IMR-90 (cell line): ENCODE measurements at regions not wholly inside any gene's neighbourhood (a gene's known extent, or its start where the extent isn't known, plus 50 kb on each side); places are given as distances from the start of the nearest gene placed in this dataset.

Source experiments
- ATAC-seq: fragments of 200-7000 bp; cut with Tn5 transposase; 2 replicates; pipeline ENCODE4 v1.9.1; 2020; ENCODE audit warnings: low read depth, mild to moderate bottlenecking, moderate library complexity
- BruUV-seq: library from RNA; stranded (reverse); fragments of 400-500 nt; replicated peaks from 2 replicates; lab custom pipeline; 2021; lab: Mats Ljungman, UMichigan
- CTCF ChIA-PET: fragments of 300-600 bp; formaldehyde crosslinking; extraction: SDS; loops from one replicate; lab custom pipeline; 2021; ENCODE audit warnings: antibody characterized with exemption; lab: Yijun Ruan, JAX
- POLR2A ChIA-PET: fragments of 300-600 bp; sonication (Branson Sonifier 250); formaldehyde crosslinking; loops from one replicate; lab custom pipeline; 2022; ENCODE audit warnings: antibody characterized with exemption; ENCODE audit not compliant: unreplicated experiment; lab: Charles Lee
- DNase-seq: peaks from one replicate; pipeline ENCODE4 v3.0.0; 2013
- H2AFZ ChIP-seq: replicated peaks from 2 replicates; pipeline ENCODE3; 2013; ENCODE audit warnings: low read length, mild to moderate bottlenecking; ENCODE audit not compliant: poor library complexity
- H2AK5ac ChIP-seq: 2 replicates; pipeline ENCODE4 v1.6.1; 2013; ENCODE audit warnings: low read depth, low read length, inconsistent platforms
- H2AK9ac ChIP-seq: replicated peaks from 2 replicates; pipeline ENCODE3; 2013; ENCODE audit warnings: mild to moderate bottlenecking, low read depth, low read length, moderate library complexity; ENCODE audit not compliant: poor library complexity
- H2BK120ac ChIP-seq: 2 replicates; pipeline ENCODE4 v1.6.1; 2013; ENCODE audit warnings: low read depth, low read length, inconsistent platforms
- H2BK15ac ChIP-seq: 3 replicates; pipeline ENCODE4 v1.6.1; 2013; ENCODE audit warnings: low read depth, low read length, inconsistent platforms
- H2BK20ac ChIP-seq: 2 replicates; pipeline ENCODE4 v1.6.1; 2013; ENCODE audit warnings: low read depth, mild to moderate bottlenecking, inconsistent platforms, low read length, moderate library complexity
- H2BK5ac ChIP-seq: 2 replicates; pipeline ENCODE4 v1.6.1; 2013; ENCODE audit warnings: mild to moderate bottlenecking, low read depth, low read length, inconsistent platforms; ENCODE audit not compliant: poor library complexity, severe bottlenecking
- H3K14ac ChIP-seq: replicated peaks from 2 replicates; pipeline ENCODE4 v1.6.1; 2013; ENCODE audit warnings: low read depth, low read length, inconsistent platforms
- H3K18ac ChIP-seq: 2 replicates; pipeline ENCODE4 v1.6.1; 2013; ENCODE audit warnings: low read depth, low read length, control low read depth
- H3K23ac ChIP-seq: 2 replicates; pipeline ENCODE4 v1.6.1; 2013; ENCODE audit warnings: low read depth, low read length, inconsistent platforms
- H3K27ac ChIP-seq: 2 replicates; pipeline ENCODE4 v1.5.1; 2013; ENCODE audit warnings: mild to moderate bottlenecking, control low read depth, low read length; ENCODE audit not compliant: insufficient read depth
- H3K27me3 ChIP-seq: 2 replicates; pipeline ENCODE4 v1.6.1; 2013; ENCODE audit warnings: low read length; ENCODE audit not compliant: control insufficient read depth, insufficient read depth
- H3K36me3 ChIP-seq: 2 replicates; pipeline ENCODE4 v1.6.1; 2013; ENCODE audit warnings: low read length, mixed read lengths; ENCODE audit not compliant: control insufficient read depth, insufficient read depth
- H3K4ac ChIP-seq: 2 replicates; pipeline ENCODE4 v1.6.1; 2013; ENCODE audit warnings: low read depth, low read length, inconsistent platforms
- H3K4me1 ChIP-seq: 2 replicates; pipeline ENCODE4 v1.6.1; 2013; ENCODE audit warnings: low read length, mixed read lengths; ENCODE audit not compliant: control insufficient read depth, insufficient read depth
- H3K4me2 ChIP-seq: 2 replicates; pipeline ENCODE4 v1.6.1; 2013; ENCODE audit warnings: low read depth, mild to moderate bottlenecking, control low read depth, low read length, moderate library complexity
- H3K4me3 ChIP-seq: 2 replicates; pipeline ENCODE4 v1.5.1; 2013; ENCODE audit warnings: low read depth, mild to moderate bottlenecking, control low read depth, low read length, moderate library complexity; ENCODE audit not compliant: insufficient read depth
- H3K56ac ChIP-seq: 2 replicates; pipeline ENCODE4 v1.6.1; 2013; ENCODE audit warnings: low read length, inconsistent platforms; ENCODE audit not compliant: insufficient read depth; ENCODE audit errors: extremely low read depth
- H3K79me1 ChIP-seq, 2 experiments: 2 replicates each; pipeline ENCODE4 v1.6.1; 2013; ENCODE audit warnings: low read length in 2 of 2, inconsistent platforms in 1 of 2, low read depth in 1 of 2
- H3K9ac ChIP-seq: 2 replicates; pipeline ENCODE4 v1.6.1; 2013; ENCODE audit warnings: low read depth, low read length, control low read depth
- H3K9me1 ChIP-seq: 2 replicates; pipeline ENCODE4 v1.6.1; 2013; ENCODE audit warnings: low read length, inconsistent platforms; ENCODE audit not compliant: insufficient read depth
- H3K9me3 ChIP-seq: 2 replicates; pipeline ENCODE4 v1.6.1; 2013; ENCODE audit warnings: low read length; ENCODE audit not compliant: control insufficient read depth, insufficient read depth
- H4K20me1 ChIP-seq: 2 replicates; pipeline ENCODE4 v1.6.1; 2013; ENCODE audit warnings: low read length, inconsistent platforms; ENCODE audit not compliant: insufficient read depth
- H4K5ac ChIP-seq: 2 replicates; pipeline ENCODE4 v1.6.1; 2013; ENCODE audit warnings: mild to moderate bottlenecking, low read depth, low read length, control low read depth
- H4K8ac ChIP-seq, 2 experiments: 2 replicates each; pipeline ENCODE4 v1.6.1; 2013; ENCODE audit warnings: low read depth in 2 of 2, low read length in 2 of 2, control low read depth in 1 of 2, inconsistent platforms in 1 of 2
- H4K91ac ChIP-seq: 2 replicates; pipeline ENCODE4 v1.6.1; 2013; ENCODE audit warnings: low read depth, low read length, inconsistent platforms; ENCODE audit not compliant: insufficient read depth
- CHD1 ChIP-seq: IDR thresholded peaks from 2 replicates; pipeline ENCODE4 v1.6.1; 2012; ENCODE audit warnings: low read depth, low read length, improper control_type of control experiment
- CTCF ChIP-seq: conservative IDR thresholded peaks from 2 replicates; pipeline ENCODE4 v1.5.1; 2012; ENCODE audit warnings: mild to moderate bottlenecking, low read depth, low read length, improper control_type of control experiment
- FOS ChIP-seq: fragments of 150-350 bp; IDR thresholded peaks from 2 replicates; pipeline ENCODE4 v1.6.1; 2016; ENCODE audit warnings: low read depth, low read length
- MAFK ChIP-seq: IDR thresholded peaks from 2 replicates; pipeline ENCODE4 v1.6.1; 2012; ENCODE audit warnings: low read depth, low read length, improper control_type of control experiment
- MAZ ChIP-seq: IDR thresholded peaks from 2 replicates; pipeline ENCODE4 v1.6.1; 2012; ENCODE audit warnings: low read depth, mild to moderate bottlenecking, low read length, improper control_type of control experiment, moderate library complexity, borderline replicate concordance
- MXI1 ChIP-seq: IDR thresholded peaks from 2 replicates; pipeline ENCODE4 v1.6.1; 2012; ENCODE audit warnings: low read depth, mild to moderate bottlenecking, low read length, moderate library complexity, borderline replicate concordance
- SMC3 ChIP-seq: fragments of 150-350 bp; IDR thresholded peaks from 2 replicates; pipeline ENCODE4 v1.6.1; 2016; ENCODE audit warnings: low read depth, mild to moderate bottlenecking, antibody characterized with exemption, low read length, moderate library complexity
- USF2 ChIP-seq: fragments of 150-350 bp; IDR thresholded peaks from 2 replicates; pipeline ENCODE4 v1.6.1; 2017; ENCODE audit warnings: mild to moderate bottlenecking, antibody characterized with exemption, low read length, low read depth
- dilution Hi-C: fragments of 300-500 bp; cut with HindIII; formaldehyde crosslinking; loops from one replicate; pipeline ENCODE4 v1.14.3; 2018; ENCODE audit warnings: low sequenced_read_pairs; ENCODE audit not compliant: unreplicated experiment
- in situ Hi-C: fragments of 300-500 bp; cut with MboI; formaldehyde crosslinking; loops from 3 replicates; pipeline ENCODE4 v1.14.3; 2019; ENCODE audit warnings: low sequenced_read_pairs, inconsistent platforms, mixed read lengths
- intact Hi-C: fragments of 100-400 bp; cut with micrococcal nuclease; formaldehyde crosslinking; loops from 2 replicates; pipeline ENCODE4 v1.10.0; 2022

- Histone ChIP-seq H4K91ac (no peak overlapping the region), H3K27ac (no peak overlapping the region), H3K18ac (no peak overlapping the region), H2AK5ac (no peak overlapping the region), H3K23ac (no peak overlapping the region; the same call in 1 of the 2 replicates), H3K79me1 (no peaks in the 10 kb centered on the region), H3K4me2 (no peak overlapping the region), H4K20me1 (no peaks in the 10 kb centered on the region), H3K9me1 (peaks cover 8% of the 10 kb centered on the region), H4K5ac (no peak overlapping the region), H3K4ac (no peak overlapping the region), H2AFZ (no peak overlapping the region), H3K27me3 (no peaks in the 10 kb centered on the region), H2AK9ac (no peak overlapping the region), H3K4me3 (no peak overlapping the region), H2BK5ac (no peak overlapping the region), H2BK15ac (no peak overlapping the region; the same call in 2 of the 3 replicates), H3K9me3 (no peaks in the 10 kb centered on the region), H3K4me1 (peaks cover 13% of the 10 kb centered on the region), H3K56ac (no peak overlapping the region), H2BK20ac (no peak overlapping the region), H2BK120ac (no peak overlapping the region), H3K9ac (no peak overlapping the region), H4K8ac (no peak overlapping the region), H3K14ac (no peak overlapping the region), H3K36me3 (no peaks in the 10 kb centered on the region)
- intact Hi-C loops (no loop called here), in situ Hi-C loops (no loop called here), dilution Hi-C loops (no loop called here)
- TF ChIP-seq USF2 = no peak
- TF ChIP-seq CTCF = no peak
- TF ChIP-seq FOS = no peak
- TF ChIP-seq CHD1 = no peak
- no peak for TF ChIP-seq MAFK
- TF ChIP-seq MAZ = no peak
- TF ChIP-seq SMC3 = no peak
- TF ChIP-seq MXI1 = no peak
- ChIA-PET CTCF (no interaction called here), POLR2A (no interaction called here)
- no TSS peak for BruUV-seq
- ATAC-seq (no peak), DNase-seq (no peak)
Measured at GRCh38 chr13:44171861-44172260, 201.8 kb upstream of the SERP2 start.
